ENCODE measurements at regions not wholly inside any gene's neighbourhood (a gene's known extent, or its start where the extent isn't known, plus 50 kb on each side); places are given as distances from the start of the nearest gene placed in this dataset.

- TF ChIP-seq CTCF (IDR thresholded peaks at IDR 0.05) (no peak), POLR2A (IDR thresholded peaks at IDR 0.05) (no peak), POLR2AphosphoS5 (IDR thresholded peaks at IDR 0.05) (no peak), EP300 (IDR thresholded peaks at IDR 0.05) (no peak)
Observed at GRCh38 chr3:171932153-171932611, 89.0 kb downstream of the TMEM212 start.
